IPS DF 6.9 (cell line): ENCODE measurements at regions not wholly inside any gene's neighbourhood (a gene's known extent, or its start where the extent isn't known, plus 50 kb on each side); places are given as distances from the start of the nearest gene placed in this dataset.
"Not testable (repeated sequence)": the region's sequence is repeated elsewhere in the genome, so short reads cannot be mapped to it uniquely, and the experiment has no call there.

Experiments
- DNase-seq: peaks from one replicate; pipeline ENCODE4 v3.0.0-alpha.2; 2013; ENCODE audit warnings: low read depth, low spot score
- H3K27ac ChIP-seq: one replicate; pipeline ENCODE4 v1.5.1; 2013; ENCODE audit warnings: low read length, control low read depth
- H3K27me3 ChIP-seq: 2 replicates; pipeline ENCODE4 v1.6.1; 2013; ENCODE audit warnings: mild to moderate bottlenecking, low read length; ENCODE audit not compliant: control insufficient read depth, insufficient read depth
- H3K36me3 ChIP-seq: 2 replicates; pipeline ENCODE4 v1.6.1; 2013; ENCODE audit warnings: low read length; ENCODE audit not compliant: control insufficient read depth, insufficient read depth
- H3K4me1 ChIP-seq: 2 replicates; pipeline ENCODE4 v1.6.1; 2013; ENCODE audit warnings: low read length; ENCODE audit not compliant: control insufficient read depth, insufficient read depth
- H3K4me3 ChIP-seq: 2 replicates; pipeline ENCODE4 v1.5.1; 2013; ENCODE audit warnings: mild to moderate bottlenecking, low read length
- H3K9me3 ChIP-seq: 2 replicates; pipeline ENCODE4 v1.6.1; 2013; ENCODE audit warnings: low read length, inconsistent platforms; ENCODE audit not compliant: control insufficient read depth, insufficient read depth
- WGBS: extraction: QIAGEN DNeasy Blood & Tissue Kit; methylation state at CpG from one replicate; pipeline ENCODE4 v1.1.7; 2013; ENCODE audit warnings: mixed read lengths, missing lambda C conversion rate; ENCODE audit not compliant: insufficient read length, insufficient coverage; 5-methylcytosine and 5-hydroxymethylcytosine counted together

DNA sequence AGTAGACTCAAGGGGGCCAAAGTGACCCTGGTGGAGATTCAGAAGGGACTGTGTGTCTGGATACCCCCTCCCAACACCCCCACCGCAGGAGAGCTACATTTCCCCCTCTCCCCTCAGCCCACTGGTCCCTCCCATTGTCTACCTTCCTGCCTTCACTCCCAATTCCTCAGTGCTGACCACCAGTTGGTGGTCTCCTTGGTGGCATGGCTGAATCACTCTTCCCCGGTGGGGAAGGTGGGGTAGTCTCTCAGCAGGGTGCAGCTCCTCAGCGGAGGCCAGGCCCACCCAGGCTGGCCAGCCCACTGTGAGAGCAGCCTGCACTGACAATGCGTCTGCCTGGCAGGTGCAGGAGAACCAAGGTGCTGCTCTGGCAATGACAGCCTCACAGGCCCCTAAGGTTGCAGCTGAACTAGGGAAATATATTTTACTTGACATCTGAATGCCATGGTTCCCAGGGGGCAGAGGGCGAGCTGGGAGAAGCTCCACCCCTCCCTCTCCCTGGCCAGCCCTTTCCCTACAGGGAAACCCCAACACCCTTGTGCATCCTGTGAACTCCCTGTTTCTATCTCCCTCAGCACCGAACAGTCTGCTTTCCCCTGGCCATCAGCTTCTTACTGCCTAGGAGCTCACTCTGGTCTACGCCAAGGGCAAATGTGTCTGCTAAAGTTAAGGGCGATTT is 62.6 kb upstream of the PAX8 start:
- no peak overlapping the region for H3K27ac ChIP-seq
- H3K9me3 ChIP-seq, result no peaks in the 10 kb centered on the region
- no peak for DNase-seq
- H3K36me3 ChIP-seq, result no peaks in the 10 kb centered on the region
- H3K4me3 ChIP-seq, result no peak overlapping the region
- WGBS, result no CpG with 5 or more reads among the region's 8 CpGs
- H3K27me3 ChIP-seq, result no peaks in the 10 kb centered on the region
- H3K4me1 ChIP-seq, result no peaks in the 10 kb centered on the region

DNA sequence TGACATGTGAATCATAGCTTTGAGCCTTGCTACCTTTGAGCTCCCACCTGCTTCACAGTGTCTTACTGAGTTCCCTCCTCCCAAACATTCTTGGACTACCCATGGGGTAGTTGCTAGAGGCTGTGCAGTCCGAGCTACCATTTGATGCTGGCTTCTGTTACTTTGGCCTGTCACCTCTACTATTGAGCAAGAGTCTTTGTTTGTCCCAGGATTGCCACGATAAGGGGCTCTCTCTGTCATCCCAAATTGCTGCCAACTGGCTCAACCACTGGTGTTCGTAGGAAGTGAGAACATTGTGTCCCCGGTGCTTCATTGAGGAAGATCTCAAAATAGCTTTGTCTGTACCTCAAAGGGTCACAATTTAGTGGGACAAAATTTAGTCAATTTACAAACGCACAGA is 59.1 kb upstream of the PAX8 start:
- no peaks in the 10 kb centered on the region for H3K36me3 ChIP-seq
- WGBS, result no CpG with 5 or more reads among the region's 5 CpGs
- H3K27me3 ChIP-seq, result no peaks in the 10 kb centered on the region
- H3K4me1 ChIP-seq, result no peaks in the 10 kb centered on the region
- no peak for DNase-seq
- H3K27ac ChIP-seq, result no peak overlapping the region
- no peaks in the 10 kb centered on the region for H3K9me3 ChIP-seq
- H3K4me3 ChIP-seq, result no peak overlapping the region

DNA sequence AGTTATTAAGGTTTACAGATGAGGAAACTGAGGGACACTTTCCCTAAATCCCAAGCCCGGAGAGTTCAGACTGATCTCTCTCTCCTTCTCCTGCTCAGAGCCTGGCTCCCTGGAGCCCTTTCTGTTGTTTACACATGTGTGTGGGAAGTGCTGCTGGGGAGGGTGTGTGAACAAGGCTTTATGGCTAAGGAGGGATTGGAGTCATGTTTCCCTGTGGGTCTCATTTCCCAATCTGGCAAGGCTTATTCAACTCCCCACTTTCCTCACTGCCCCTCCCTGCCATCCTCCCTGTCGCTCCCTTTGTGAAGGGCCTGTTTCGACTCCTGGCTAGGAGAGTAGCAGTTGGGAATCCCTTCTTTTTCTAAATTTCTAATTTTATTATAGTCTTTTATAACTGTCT is 57.3 kb upstream of the PAX8 start:
- not testable (repeated sequence) for H3K4me1 ChIP-seq, H3K27me3 ChIP-seq, H3K27ac ChIP-seq, H3K9me3 ChIP-seq, H3K36me3 ChIP-seq, DNase-seq, H3K4me3 ChIP-seq
- no CpG with 5 or more reads among the region's 3 CpGs for WGBS

DNA sequence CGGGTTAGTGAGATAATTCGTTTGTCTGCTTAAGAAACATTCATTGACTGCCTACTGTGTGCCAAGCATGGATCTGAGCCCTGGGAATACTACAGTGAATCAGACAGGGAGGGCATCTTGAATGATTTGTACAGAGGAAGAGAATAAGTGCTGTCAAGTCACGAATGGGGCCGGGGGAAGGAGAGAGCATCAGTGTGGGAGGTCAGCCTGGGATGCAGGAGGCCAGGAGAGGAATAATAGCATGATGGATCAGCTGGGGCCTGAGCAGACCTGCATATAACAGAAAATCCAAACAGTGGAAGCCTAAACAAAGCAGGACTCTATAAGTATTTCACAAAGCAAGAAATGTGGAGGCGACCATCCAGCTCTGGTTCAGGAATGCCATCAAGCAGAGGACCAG is 55.4 kb upstream of the PAX8 start:
- no peaks in the 10 kb centered on the region for H3K27me3 ChIP-seq
- WGBS, result no CpG with 5 or more reads among the region's 5 CpGs
- H3K4me3 ChIP-seq, result no peak overlapping the region
- H3K27ac ChIP-seq, result no peak overlapping the region
- H3K36me3 ChIP-seq, result no peaks in the 10 kb centered on the region
- DNase-seq, result no peak
- no peaks in the 10 kb centered on the region; the same call in 1 of the 2 replicates for H3K4me1 ChIP-seq
- H3K9me3 ChIP-seq, result no peaks in the 10 kb centered on the region

- not testable (repeated sequence) for H3K4me3 ChIP-seq, H3K27ac ChIP-seq, H3K36me3 ChIP-seq, DNase-seq, H3K27me3 ChIP-seq, H3K4me1 ChIP-seq, H3K9me3 ChIP-seq
- no CpG with 5 or more reads among the region's 5 CpGs for WGBS
Observed at GRCh38 chr2:113333735-113334134, 55.0 kb upstream of the PAX8 start.

DNA sequence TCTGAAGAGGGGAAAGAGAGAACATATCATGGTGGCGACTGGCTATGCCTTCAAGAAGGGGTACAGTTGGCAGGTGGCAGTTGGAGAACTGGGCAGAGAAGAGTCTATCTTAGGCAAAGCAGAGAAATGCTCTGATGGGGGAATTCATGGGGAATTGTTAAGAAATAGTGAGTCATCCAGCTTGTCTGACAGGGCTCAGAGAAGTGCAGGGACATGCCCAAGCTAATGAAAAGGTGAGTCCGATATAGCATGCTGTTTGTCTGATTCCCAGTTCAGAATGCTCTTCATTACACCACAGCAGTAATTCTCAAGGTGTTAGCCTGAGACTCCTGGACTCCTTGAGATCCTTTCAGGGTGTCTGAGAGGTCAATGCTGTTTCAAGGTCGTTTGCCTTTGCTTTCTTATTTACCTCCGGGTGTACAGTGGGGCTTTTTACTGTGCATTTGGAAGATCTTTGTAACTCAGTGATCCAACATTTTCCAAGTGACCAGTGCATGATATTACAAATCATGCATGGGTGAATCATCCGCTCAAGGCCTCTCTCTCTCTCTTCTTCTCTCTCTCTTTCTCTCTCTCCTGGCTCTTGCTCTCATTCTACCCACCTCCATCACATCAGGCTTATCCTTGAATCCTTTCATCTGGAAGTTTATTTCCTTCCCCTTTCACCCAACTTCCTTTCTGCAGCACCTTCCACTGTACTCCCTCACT is 51.5 kb upstream of the PAX8 start:
- H3K9me3 ChIP-seq, H3K27ac ChIP-seq, H3K27me3 ChIP-seq, H3K4me1 ChIP-seq, H3K36me3 ChIP-seq, DNase-seq, H3K4me3 ChIP-seq: not testable (repeated sequence)
- WGBS, result no CpG with 5 or more reads among the region's 5 CpGs

DNA sequence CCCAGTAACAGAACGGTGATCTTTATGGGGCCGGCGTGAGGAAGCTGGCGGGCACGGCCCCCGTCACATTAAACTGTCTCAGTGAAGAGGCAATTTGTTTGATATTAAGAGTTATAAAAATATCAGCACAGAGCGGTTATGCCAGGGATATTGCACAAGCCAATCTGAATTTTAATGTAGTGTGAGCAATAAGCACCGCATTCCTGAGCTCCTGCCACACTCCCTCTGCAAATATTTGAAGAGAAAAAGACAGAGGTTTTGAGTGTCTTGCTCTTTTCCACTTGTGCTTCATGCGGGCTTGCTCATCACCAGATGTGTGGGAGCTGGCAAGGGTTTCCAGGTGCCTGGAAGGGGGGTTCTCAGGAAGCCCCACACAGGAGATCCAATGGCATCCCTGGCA is 50.3 kb upstream of the PAX8 start:
- not testable (repeated sequence) for H3K27ac ChIP-seq, H3K9me3 ChIP-seq, H3K36me3 ChIP-seq, H3K4me3 ChIP-seq, H3K27me3 ChIP-seq, DNase-seq, H3K4me1 ChIP-seq
- no CpG with 5 or more reads among the region's 9 CpGs for WGBS

DNA sequence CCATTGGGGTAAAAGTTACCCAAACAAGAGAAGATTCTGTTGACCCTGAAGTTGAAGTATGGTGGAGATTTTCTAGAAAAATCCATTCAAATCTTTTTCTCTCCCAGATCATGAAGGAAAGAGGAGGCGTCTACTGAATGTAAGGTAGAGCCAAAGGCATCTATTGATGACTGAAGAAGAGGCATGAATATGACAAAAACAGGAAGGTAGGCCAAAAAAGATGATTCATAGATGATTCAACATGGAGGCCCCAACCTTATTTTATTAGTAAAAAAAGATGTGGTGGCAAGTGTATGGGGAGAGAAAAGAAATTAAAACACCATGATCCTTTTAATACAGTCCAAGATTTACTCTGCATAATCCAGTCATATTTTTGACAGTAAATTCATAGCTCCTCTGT is 49.9 kb upstream of the PAX8 start:
- not testable (repeated sequence) for H3K9me3 ChIP-seq, H3K27me3 ChIP-seq, DNase-seq, H3K4me3 ChIP-seq, H3K36me3 ChIP-seq, H3K4me1 ChIP-seq, H3K27ac ChIP-seq
- WGBS, result no CpG with 5 or more reads among the region's 1 CpG
